ENCODE measurements at regions not wholly inside any gene's neighbourhood (a gene's known extent, or its start where the extent isn't known, plus 50 kb on each side); places are given as distances from the start of the nearest gene placed in this dataset.
"Not testable (repeated sequence)": the region's sequence is repeated elsewhere in the genome, so short reads cannot be mapped to it uniquely, and the experiment has no call there.

DNA sequence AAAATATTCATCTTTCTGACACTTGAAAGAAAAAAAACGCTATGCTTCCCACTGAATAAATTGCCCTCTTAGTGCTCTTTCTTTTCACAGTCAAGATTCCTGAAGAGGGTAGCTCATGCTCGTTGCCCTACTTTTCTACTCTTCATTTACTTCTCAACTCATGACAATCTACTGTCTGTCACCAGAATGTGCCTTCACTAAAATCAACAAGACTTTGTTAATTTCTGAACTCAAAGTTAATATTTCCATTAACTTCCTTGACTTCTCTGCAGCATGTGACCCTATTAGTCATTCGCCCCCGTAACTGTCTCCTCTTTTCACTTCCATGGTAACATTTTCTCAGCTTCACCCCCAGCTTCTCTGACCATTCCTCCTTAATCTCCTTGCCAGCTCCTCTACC lies 98.9 kb upstream of the MAPRE2 start:
- DNase-seq (ENCODE audit: low spot score) (no peak), FAIRE-seq (no peak)

DNA sequence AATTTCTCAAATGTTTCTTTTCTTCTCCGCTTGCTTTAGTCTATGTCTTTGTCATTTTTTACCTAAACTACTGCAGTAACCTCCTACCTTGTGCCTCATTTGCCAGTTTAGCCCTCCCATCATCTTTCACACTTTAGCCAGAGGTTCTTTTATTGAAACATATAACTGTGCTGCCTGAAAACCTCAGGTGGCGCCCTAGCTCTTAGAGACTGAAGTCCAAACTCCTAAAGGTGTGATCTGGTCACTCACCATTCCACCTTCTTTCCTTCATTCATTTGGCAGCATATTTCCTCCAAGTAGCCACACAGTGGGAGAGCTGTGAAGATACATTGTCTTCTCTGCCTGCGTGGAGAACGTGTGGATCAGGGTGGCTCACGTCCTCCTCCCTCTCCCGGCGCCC lies 98.2 kb upstream of the MAPRE2 start:
- FAIRE-seq (no peak), DNase-seq (ENCODE audit: low spot score) (no peak)

DNA sequence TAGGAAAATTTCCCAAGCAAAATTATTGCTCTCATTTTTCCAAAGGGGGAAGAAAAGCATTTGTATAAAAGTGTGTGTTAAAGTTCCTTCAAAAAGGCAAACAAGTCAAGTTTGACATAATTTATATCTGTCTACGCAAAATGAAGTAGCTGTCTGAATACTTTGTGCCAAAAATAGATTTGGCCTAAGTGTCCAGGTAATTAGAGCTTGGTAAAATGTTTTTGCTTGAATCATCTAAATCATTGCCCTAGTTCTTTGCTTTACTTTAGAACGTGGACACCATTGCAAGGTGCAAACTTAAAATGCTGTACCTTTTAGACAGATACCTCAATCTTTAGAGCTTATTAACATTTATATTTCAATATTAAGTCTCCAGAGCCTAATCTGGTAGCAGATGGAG lies 97.6 kb upstream of the MAPRE2 start:
- DNase-seq (ENCODE audit: low spot score) (no peak), FAIRE-seq (no peak)

DNA sequence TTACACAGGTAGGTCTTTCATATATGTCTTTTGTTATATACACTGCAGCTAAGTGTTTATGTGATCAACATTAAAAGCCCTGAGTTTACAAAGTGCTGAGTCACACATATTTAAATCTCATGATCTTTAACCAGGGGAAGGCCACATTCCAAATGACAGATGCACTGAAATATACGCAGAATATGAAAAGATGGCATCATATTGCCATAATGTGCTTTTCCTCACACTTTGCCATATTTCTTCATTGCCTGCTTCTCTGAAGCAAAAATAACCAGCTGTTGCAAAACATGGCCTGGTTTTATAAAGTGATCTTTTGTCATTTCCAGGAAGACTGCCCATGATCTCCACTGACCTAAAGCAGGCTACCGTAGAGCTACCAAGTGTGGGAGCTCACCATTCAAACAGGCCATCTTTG lies 93.5 kb upstream of the MAPRE2 start:
- DNase-seq (ENCODE audit: low spot score): no peak
- FAIRE-seq: no peak

DNA sequence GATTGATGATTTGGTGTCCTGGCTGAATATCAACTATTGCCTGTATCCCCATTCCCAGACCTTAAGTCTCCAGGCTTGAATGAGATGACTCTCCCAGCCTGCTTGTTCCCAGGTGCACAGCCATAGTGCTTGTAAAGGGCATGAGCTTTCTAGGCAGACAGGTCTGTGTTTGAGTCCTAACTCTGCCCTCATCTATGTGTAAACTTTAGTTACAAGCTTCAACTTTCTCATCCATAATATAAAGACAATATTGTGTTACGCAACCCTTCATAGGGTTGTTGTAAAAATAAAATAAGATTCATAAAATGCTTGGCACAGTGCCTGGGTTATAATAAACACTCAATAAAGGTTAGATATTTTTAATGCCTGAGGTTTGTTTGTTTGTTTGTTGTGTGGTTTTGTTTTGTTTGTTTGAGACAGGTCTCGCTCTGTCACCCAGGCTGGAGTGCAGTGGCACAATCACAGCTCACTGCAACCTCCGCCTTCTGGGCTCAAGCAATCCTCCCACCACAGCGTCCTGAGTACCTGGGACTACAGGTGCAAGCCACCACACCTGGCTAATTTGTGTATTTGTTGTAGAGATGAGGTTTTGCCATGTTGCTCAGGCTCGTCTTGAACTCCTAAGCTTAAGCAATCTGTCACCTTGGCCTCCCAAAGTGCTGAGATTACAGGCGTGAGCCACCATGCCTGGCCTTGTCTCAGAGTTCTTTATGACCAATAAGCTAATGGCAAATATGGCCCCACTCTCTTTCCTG lies 89.4 kb upstream of the MAPRE2 start:
- DNase-seq (ENCODE audit: low spot score) (no peak), FAIRE-seq (no peak)

DNA sequence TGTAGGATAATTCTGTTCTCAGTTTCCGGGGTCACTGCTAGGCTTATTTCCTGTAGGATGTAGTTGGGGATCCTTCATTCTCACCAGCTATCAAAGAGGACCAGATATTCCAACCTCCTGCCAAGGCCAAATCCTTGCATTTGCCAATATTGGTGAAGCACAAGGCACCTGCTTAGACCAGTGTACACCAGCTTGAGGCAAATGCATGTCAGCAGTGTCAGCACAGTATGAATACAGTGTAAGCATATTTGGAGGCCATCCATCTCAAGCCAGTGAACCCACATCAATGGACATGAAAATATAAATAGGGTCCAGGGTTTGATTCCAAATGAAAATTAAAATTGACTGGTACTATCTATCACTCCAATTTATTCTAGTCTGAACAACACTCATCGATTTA lies 88.0 kb upstream of the MAPRE2 start:
- DNase-seq (ENCODE audit: low spot score) (no peak), FAIRE-seq (no peak)

DNA sequence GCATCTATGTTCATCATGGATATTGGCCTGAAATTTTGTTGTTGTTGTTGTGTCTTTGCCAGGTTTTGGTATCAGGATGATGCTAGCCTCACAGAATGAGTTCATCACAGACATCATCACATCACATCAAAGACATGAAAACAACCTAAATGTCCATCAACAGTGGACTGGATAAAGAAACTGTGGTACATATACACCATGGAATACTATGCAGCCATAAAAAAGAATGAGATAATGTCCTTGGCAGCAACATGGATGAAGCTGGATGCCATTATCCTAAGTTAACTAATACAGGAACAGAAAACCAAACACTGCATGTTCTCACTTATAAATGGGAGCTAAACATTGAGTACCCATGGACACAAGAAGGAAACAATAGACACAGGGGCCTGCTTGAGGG lies 85.7 kb upstream of the MAPRE2 start:
- not testable (repeated sequence) for DNase-seq (ENCODE audit: low spot score); FAIRE-seq

DNA sequence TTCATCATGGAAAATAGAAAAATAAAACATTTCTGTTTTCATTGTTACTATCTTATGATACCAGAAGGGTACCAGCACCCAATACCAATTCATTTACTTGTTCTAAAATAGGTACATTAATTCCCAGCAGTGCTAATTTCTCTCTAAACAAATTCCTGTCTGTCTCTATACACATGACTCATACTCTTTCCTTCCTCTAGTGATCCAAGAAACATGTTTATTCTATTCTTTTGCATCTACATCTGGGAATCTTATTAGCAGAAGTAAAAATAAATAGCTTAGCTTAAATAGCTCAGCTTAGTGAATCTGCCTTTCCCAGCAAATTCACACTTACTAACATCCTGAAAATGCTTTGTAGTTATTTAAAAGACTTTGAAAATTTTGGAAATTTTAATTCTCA lies 84.5 kb upstream of the MAPRE2 start:
- DNase-seq (ENCODE audit: low spot score) (no peak), FAIRE-seq (no peak)

DNA sequence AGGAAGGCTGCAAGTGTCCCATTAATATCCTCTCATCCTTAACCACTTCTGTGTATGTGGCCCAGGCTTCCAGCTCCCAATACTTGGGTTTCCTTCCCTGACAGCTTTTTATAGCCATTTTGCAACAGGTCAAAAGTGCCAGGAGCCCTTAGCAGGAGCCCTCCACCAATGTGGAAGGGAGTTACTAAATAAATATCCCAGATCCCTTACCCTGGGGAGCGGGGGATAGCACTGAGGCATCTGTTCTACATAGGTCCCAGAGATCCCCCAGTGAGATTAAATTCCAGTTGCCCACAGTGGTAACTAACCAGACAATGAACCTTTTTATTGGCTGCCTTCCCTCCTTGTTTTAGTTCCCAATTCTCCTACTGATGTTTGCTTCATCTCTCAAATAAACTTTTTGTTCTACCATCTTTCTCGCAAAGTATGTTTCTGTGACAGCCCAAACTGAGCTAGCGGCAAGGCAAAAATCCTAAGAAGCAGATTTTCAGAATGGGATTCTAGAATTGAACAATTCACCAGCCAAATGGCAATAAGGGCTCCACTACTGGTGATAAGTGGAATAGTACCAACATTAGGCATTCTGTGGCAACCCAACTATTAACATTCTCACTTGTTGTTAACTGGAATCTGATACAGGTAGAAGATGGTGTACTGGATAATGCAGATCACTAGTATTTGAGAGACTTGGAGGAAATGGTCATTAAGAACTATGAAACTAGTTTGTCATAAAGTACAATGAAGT lies 83.9 kb upstream of the MAPRE2 start:
- no peak for FAIRE-seq

DNA sequence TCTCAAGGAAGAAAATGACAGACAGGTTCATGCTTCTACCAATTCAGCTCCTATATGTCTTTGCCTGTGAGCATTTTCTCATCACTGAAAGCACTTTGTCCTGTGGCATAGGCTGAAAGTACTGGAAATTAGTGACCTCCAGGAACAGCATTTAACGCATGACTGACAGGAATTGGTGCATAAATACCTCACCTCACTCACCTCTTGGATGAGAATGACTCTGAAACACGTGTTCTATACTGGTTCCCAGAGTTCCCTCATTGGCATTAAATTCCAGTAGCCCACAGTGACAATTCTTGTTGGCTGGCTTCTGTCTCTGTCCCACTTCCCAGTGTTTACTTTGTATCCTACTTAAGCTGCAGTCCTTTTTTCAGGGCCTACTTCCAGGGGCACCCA lies 83.4 kb upstream of the MAPRE2 start:
- DNase-seq (ENCODE audit: low spot score) (no peak), FAIRE-seq (no peak)

More for the DNA sequence above, 83.9 kb upstream of the MAPRE2 start:
- no peak for DNase-seq (ENCODE audit: low spot score)

DNA sequence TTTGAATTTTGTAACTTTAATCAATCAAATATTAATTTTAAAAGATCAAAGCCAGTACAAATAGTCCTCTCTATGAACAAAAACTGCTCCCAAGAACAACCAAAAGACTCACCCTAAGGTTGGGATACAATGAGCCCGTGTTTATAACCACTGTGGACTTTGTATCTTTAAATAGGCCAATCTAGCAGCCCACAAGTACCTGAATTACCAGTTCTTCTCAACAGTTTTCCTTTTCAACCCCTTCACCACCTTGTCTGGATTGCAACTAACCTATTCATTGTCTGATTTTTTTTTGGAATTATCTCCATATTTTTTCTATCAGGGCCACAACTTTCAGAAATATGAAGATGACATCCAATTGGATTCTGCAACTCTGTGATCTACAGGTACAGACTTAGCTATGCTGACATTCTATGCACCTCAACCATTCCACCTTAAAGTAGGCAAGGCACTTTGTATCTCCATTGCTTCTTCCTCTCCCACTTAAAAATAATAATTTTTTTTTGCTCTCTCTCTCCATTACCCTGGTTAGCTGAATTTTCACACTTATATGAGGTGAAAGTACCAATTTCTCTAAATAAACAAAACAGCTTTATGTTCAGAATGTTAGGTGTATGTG lies 81.9 kb upstream of the MAPRE2 start:
- no peak for FAIRE-seq
- no peak for DNase-seq (ENCODE audit: low spot score)

DNA sequence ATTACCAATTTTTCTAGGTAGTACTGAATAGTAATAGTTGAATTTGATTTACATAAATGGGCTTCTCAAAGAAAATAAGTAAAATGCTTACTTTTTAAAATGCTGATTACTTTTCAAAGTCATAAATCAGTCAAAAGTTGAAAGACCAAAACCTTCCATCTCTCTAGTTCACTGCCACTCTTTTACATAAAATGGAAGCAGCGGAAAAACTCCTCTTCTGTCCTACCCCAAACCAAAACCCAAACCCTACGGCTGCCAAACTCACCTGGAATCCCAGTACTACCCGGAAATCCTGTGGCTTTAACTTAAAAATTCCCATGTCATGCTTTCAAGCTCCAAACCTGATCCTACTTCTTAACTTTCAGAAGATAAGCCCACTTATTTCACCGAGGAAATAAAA lies 81.2 kb upstream of the MAPRE2 start:
- FAIRE-seq (no peak), DNase-seq (ENCODE audit: low spot score) (no peak)

DNA sequence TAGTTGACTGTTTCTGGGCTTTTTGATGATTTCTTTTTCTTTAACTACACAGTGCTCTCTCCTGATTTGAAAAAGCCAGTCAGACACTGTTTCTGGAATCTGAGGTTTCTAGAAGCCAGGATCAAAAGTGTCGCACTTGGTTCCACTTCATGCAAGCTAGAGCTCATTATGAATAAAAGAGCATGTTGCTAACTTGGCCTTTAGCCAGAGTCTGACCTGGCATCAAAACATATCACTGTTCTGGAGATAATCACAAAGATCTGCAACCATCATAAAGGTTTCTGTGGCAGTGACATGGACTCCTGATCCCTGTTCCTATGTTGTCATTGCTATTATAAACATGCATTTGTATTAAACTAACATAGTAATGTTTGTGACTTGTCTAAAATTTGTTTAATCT lies 76.1 kb upstream of the MAPRE2 start:
- FAIRE-seq: no peak

DNA sequence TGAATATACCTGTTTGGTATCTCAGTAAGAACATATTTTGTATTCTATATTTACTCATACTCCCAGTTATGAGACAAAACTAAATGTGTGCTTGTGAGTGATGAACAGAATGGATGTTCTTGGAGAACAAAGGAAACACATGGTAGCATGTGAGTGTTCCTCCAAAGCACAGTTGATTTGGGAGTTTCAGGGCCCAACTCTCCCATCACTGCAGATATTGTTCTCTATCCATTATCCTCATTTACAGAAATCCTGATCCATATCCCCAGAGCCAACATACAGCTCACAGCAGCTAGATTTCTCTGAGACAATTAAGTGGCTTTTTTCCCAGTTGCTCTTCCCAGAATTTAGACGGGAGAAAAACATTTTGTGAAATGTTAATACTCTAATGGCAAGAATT lies 75.6 kb upstream of the MAPRE2 start:
- FAIRE-seq (no peak), DNase-seq (ENCODE audit: low spot score) (no peak)

More for the DNA sequence above, 76.1 kb upstream of the MAPRE2 start:
- no peak for DNase-seq (ENCODE audit: low spot score)

DNA sequence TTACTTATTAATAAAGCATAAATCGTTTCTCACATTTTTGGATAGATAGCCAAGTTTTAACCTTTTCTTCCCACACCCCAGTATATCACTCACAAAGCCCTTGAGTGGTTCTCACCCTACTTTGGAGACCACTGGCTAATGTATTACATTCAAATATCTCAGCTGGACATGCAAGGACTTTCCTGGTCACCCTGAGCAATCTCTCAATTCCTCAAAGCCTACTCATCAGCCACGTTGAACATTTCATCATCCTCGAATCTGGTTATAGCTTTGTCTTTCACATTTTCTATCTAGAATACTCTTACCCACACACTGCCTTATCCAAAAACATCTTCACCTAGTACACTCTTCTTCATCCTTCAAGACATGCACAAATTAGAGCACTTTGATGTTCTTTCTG lies 71.1 kb upstream of the MAPRE2 start:
- DNase-seq (ENCODE audit: low spot score) (no peak), FAIRE-seq (no peak)

DNA sequence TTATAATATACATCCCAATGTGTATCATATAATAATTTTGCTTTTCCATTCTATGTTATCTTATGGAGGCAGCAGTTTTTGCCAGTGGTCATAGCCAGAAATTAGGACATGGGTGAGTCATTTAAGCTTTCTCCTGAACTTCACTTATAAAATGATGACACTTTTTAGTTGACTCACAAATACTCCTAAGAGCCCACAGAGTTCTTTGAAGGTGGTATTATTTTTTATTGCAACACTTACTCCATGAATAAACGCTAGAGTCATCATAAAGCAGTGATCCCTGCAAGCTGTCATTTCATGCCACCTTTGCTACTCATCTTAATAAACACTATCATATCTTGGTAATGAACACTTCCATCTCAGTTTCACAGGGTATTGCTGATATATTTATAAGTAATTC lies 69.9 kb upstream of the MAPRE2 start:
- FAIRE-seq: no peak
- DNase-seq (ENCODE audit: low spot score): no peak

DNA sequence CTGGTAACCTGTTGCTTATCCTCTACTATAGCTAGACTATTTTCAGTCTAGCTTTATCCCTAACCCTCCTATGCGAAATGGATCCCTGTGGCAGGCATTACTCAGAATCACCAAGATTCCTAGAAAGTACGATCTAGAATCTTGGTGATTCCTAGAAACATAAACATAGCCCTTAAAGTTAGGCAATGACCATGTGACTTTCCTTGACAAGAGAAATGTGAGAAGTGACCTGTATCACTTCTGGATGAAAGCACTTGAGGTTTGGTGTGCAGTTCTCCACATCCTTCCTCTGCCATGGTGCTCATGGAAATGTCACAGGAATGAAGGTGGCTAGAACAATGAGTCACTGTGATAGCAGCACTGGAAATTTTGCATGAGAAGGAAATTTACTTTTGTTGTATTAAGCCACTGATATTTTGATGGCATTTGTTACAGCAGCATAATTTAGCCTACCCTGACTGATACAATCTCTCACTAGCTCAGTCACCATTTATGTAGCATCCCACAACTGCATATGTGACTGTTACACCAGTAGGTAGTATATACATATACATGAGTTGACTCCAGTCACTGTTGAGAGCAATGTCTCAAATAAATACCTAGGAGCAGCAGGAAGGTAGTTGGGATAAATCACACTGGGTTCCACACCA lies 68.3 kb upstream of the MAPRE2 start:
- DNase-seq (ENCODE audit: low spot score) (no peak), FAIRE-seq (no peak)

DNA sequence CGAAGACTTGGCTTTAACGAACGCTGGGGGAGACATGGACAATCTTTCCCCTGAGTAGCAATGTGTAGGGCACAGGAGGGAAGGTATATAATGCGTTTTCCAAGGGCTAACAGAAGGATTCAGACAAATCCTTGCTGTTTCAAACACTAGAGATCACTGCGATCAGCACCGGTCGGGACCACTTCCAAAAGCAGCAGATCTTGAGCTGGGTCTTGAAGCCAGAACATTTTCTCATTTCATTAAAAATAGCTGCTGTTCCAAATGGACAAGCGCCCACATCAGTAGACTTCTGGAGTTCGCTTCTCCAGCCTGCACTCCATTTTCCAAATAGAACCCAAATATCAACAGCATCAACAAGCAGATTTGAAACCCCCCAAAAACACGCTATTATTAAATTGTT lies 65.1 kb upstream of the MAPRE2 start:
- DNase-seq (ENCODE audit: low spot score): no peak
- FAIRE-seq: no peak

DNA sequence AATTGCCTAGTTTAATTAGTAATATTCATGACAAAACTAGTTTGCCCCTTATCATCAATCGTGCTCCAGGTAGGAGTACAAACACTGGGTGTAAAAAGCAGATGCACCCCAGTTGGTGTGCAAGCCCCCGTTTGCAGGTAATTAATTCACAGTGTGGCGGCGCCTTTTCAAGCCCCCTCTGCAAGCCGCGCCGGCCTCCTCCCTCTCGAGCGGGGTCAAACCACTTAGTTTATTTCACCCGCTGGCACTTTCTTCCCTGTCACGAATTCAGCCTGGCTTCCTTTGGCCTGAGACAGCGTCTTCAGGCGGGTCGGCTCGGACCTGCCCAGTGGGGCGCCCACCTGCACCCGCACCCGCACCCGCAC lies 64.7 kb upstream of the MAPRE2 start:
- FAIRE-seq: no peak
- DNase-seq (ENCODE audit: low spot score): no peak

DNA sequence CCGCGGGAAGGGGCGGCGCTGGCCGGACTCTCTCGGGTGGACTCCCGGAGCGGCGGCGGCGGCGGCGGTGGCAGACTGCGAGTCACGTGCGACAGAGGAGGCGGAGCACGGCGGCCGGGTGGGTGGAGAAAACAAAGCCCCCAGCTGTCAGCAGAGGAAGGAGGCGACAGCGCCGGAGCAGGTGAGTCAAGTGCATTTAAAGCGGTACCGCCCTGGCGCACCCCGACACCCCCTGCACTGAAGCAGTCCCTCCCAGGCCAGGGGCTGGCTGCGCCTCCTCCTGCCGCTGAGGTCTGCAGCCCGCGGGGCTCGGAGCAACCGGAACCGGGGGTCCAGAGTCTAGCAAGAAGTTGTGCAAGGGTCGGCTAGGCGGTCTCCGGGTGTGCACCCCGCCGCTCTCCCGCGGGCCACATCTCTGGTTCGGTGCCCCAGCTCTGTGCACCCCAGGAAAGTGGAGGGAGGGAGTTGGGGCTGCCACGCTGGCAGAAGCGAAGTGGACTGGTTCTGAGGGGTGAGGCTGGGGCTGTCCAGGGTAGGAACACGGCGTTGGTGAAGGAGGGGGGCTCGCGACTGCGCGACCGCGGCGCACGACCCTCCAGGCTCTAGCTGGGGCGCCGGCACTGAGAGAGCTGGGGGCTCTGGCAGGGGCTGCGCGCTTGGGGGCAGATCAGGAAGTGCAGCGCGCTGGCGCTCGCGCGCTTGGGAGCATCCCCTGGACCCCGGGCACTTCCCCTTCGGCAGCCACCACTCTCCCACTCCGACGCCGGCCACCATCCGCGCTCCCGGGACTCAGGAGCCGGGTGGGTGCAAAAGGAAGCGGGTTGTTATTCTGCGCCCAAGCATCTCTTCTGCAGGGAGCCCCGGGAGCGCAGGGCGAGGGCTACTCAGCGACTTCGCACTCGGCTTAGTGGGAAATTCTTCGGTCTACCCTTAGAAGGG lies 64.0 kb upstream of the MAPRE2 start:
- DNase-seq (ENCODE audit: low spot score): peak; percentile 43
- FAIRE-seq: no peak
